Calu3 (cell line): ENCODE measurements at regions not wholly inside any gene's neighbourhood (a gene's known extent, or its start where the extent isn't known, plus 50 kb on each side); places are given as distances from the start of the nearest gene placed in this dataset.
"Not testable (repeated sequence)": the region's sequence is repeated elsewhere in the genome, so short reads cannot be mapped to it uniquely, and the experiment has no call there.

Experiments used
- BruUV-seq: library from RNA; stranded (reverse); fragments of 400-500 nt; replicated peaks from 2 replicates; lab custom pipeline; 2021; lab: Mats Ljungman, UMichigan
- CTCF ChIA-PET: fragments of 300-600 bp; sonication (Branson Sonifier 250); formaldehyde crosslinking; loops from one replicate; lab custom pipeline; 2022; ENCODE audit warnings: antibody characterized with exemption; lab: Charles Lee
- DNase-seq: peaks from one replicate; pipeline ENCODE4 v3.0.0; 2022
- H3K27ac Mint-ChIP-seq: one replicate; pipeline ENCODE4 v1.8.0; 2022; ENCODE audit warnings: mixed read lengths; ENCODE audit not compliant: unreplicated experiment
- H3K27me3 Mint-ChIP-seq: one replicate; pipeline ENCODE4 v1.8.0; 2022; ENCODE audit warnings: mixed read lengths; ENCODE audit not compliant: unreplicated experiment
- H3K36me3 Mint-ChIP-seq: one replicate; pipeline ENCODE4 v1.8.0; 2022; ENCODE audit warnings: mild to moderate bottlenecking, moderate library complexity, mixed read lengths; ENCODE audit not compliant: insufficient read depth, unreplicated experiment
- H3K4me1 Mint-ChIP-seq: one replicate; pipeline ENCODE4 v1.8.0; 2022; ENCODE audit warnings: mild to moderate bottlenecking, low read depth, mixed read lengths; ENCODE audit not compliant: unreplicated experiment
- H3K4me3 Mint-ChIP-seq: one replicate; pipeline ENCODE4 v1.8.0; 2022; ENCODE audit warnings: mild to moderate bottlenecking, low read depth, moderate library complexity, mixed read lengths; ENCODE audit not compliant: unreplicated experiment
- H3K9me3 Mint-ChIP-seq: one replicate; pipeline ENCODE4 v1.8.0; 2022; ENCODE audit warnings: low read depth, mixed read lengths; ENCODE audit not compliant: unreplicated experiment
- intact Hi-C: fragments of 100-400 bp; cut with micrococcal nuclease; formaldehyde crosslinking; loops from one replicate; pipeline ENCODE4 v1.10.0; 2022; ENCODE audit not compliant: unreplicated experiment

- H3K4me1 Mint-ChIP-seq, H3K27me3 Mint-ChIP-seq, CTCF ChIA-PET, DNase-seq, H3K4me3 Mint-ChIP-seq, H3K27ac Mint-ChIP-seq, intact Hi-C loops, H3K36me3 Mint-ChIP-seq, BruUV-seq, H3K9me3 Mint-ChIP-seq: not testable (repeated sequence)
Observed at GRCh38 chr7:76854631-76855030, 177.5 kb downstream of the SPDYE17 start.

- H3K36me3 Mint-ChIP-seq, H3K4me3 Mint-ChIP-seq, H3K4me1 Mint-ChIP-seq, H3K9me3 Mint-ChIP-seq, DNase-seq, intact Hi-C loops, CTCF ChIA-PET, BruUV-seq, H3K27ac Mint-ChIP-seq, H3K27me3 Mint-ChIP-seq: not testable (repeated sequence)
Observed at GRCh38 chr7:76852787-76853584, 179.2 kb downstream of the SPDYE17 start.

GRCh38 chr7:76852362-76852761 is 179.8 kb downstream of the SPDYE17 start:
- H3K4me1 Mint-ChIP-seq, H3K27me3 Mint-ChIP-seq, H3K4me3 Mint-ChIP-seq, DNase-seq, H3K36me3 Mint-ChIP-seq, intact Hi-C loops, H3K9me3 Mint-ChIP-seq, BruUV-seq, H3K27ac Mint-ChIP-seq, CTCF ChIA-PET: not testable (repeated sequence)

- H3K9me3 Mint-ChIP-seq, intact Hi-C loops, H3K27me3 Mint-ChIP-seq, DNase-seq, H3K4me3 Mint-ChIP-seq, CTCF ChIA-PET, H3K27ac Mint-ChIP-seq, H3K36me3 Mint-ChIP-seq, H3K4me1 Mint-ChIP-seq, BruUV-seq: not testable (repeated sequence)
Observed at GRCh38 chr7:76851617-76852016, 180.5 kb downstream of the SPDYE17 start.

GRCh38 chr7:76849887-76850563 is 182.1 kb downstream of the SPDYE17 start:
- H3K27me3 Mint-ChIP-seq, DNase-seq, H3K27ac Mint-ChIP-seq, BruUV-seq, H3K9me3 Mint-ChIP-seq, H3K4me3 Mint-ChIP-seq, intact Hi-C loops, H3K4me1 Mint-ChIP-seq, H3K36me3 Mint-ChIP-seq, CTCF ChIA-PET: not testable (repeated sequence)

GRCh38 chr7:76839879-76840278 is 192.3 kb downstream of the SPDYE17 start:
- CTCF ChIA-PET, H3K27ac Mint-ChIP-seq, H3K27me3 Mint-ChIP-seq, H3K36me3 Mint-ChIP-seq, BruUV-seq, DNase-seq, H3K4me1 Mint-ChIP-seq, H3K4me3 Mint-ChIP-seq, intact Hi-C loops, H3K9me3 Mint-ChIP-seq: not testable (repeated sequence)

- H3K4me1 Mint-ChIP-seq, intact Hi-C loops, CTCF ChIA-PET, DNase-seq, H3K9me3 Mint-ChIP-seq, H3K36me3 Mint-ChIP-seq, H3K4me3 Mint-ChIP-seq, H3K27ac Mint-ChIP-seq, BruUV-seq, H3K27me3 Mint-ChIP-seq: not testable (repeated sequence)
Observed at GRCh38 chr7:76839214-76839613, 192.9 kb downstream of the SPDYE17 start.

GRCh38 chr7:76838357-76838756 is 193.8 kb downstream of the SPDYE17 start:
- H3K4me1 Mint-ChIP-seq, H3K27me3 Mint-ChIP-seq, H3K9me3 Mint-ChIP-seq, DNase-seq, H3K4me3 Mint-ChIP-seq, CTCF ChIA-PET, H3K27ac Mint-ChIP-seq, H3K36me3 Mint-ChIP-seq, BruUV-seq, intact Hi-C loops: not testable (repeated sequence)

- H3K9me3 Mint-ChIP-seq, intact Hi-C loops, BruUV-seq, CTCF ChIA-PET, H3K4me3 Mint-ChIP-seq, H3K27ac Mint-ChIP-seq, H3K36me3 Mint-ChIP-seq, H3K27me3 Mint-ChIP-seq, DNase-seq, H3K4me1 Mint-ChIP-seq: not testable (repeated sequence)
Observed at GRCh38 chr7:76829233-76829632, 202.2 kb upstream of the POMZP3 start.

- H3K4me1 Mint-ChIP-seq, DNase-seq, H3K4me3 Mint-ChIP-seq, H3K27ac Mint-ChIP-seq, intact Hi-C loops, H3K9me3 Mint-ChIP-seq, CTCF ChIA-PET, H3K36me3 Mint-ChIP-seq, H3K27me3 Mint-ChIP-seq, BruUV-seq: not testable (repeated sequence)
Observed at GRCh38 chr7:76826181-76826580, 199.1 kb upstream of the POMZP3 start.
